GM23248 (cell line): ENCODE measurements at regions not wholly inside any gene's neighbourhood (a gene's known extent, or its start where the extent isn't known, plus 50 kb on each side); places are given as distances from the start of the nearest gene placed in this dataset.

ENCODE experiments used
- EZH2 ChIP-seq: fragments of 200-600 bp; sonication (generic); IDR thresholded peaks from 2 replicates; pipeline ENCODE4 v1.6.1; 2018; ENCODE audit warnings: antibody characterized with exemption, mild to moderate bottlenecking; ENCODE audit not compliant: insufficient read depth, poor library complexity, severe bottlenecking
- EZH2phosphoT487 ChIP-seq: fragments of 200-600 bp; sonication (generic); IDR thresholded peaks from 2 replicates; pipeline ENCODE4 v1.6.1; 2018; ENCODE audit warnings: antibody characterized with exemption, moderate library complexity, mild to moderate bottlenecking, low read depth; ENCODE audit not compliant: insufficient read depth

DNA sequence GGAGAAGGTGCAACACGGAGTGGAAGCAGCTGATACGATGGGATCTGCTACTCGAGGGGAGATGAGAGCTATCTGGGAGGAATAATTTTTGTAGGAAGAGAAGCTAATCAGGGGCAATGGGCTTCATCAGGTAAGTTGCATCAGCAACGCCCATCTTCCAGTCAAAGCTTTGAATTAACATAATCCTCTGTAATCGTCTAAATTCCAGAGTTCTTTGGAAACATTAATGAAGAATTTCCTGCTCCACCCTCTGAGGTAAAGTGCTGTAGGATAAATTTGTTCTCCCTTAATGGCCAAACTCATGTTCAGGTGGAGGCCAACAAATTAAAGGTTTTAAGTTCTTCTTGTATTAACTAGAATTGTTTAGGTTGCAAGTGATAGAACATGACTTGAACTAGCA, 94.0 kb upstream of the KAZN start:
- TF ChIP-seq EZH2phosphoT487 (no peak), EZH2 (no peak)
